A673 (cell line): ENCODE measurements at regions not wholly inside any gene's neighbourhood (a gene's known extent, or its start where the extent isn't known, plus 50 kb on each side); places are given as distances from the start of the nearest gene placed in this dataset.

Source experiments
- BruUV-seq: library from RNA; stranded (reverse); fragments of 400-500 nt; replicated peaks from 2 replicates; lab custom pipeline; 2021; lab: Mats Ljungman, UMichigan
- CTCF ChIA-PET: fragments of 300-600 bp; sonication (Branson Sonifier 250); formaldehyde crosslinking; loops from one replicate; lab custom pipeline; 2022; ENCODE audit warnings: antibody characterized with exemption; lab: Charles Lee
- POLR2A ChIA-PET: fragments of 300-600 bp; sonication (Branson Sonifier 250); formaldehyde crosslinking; loops from one replicate; lab custom pipeline; 2022; ENCODE audit warnings: antibody characterized with exemption; ENCODE audit not compliant: low non-redundant PET; lab: Charles Lee
- DNase-seq: peaks from one replicate; pipeline ENCODE4 v3.0.0-alpha.2; 2015; ENCODE audit warnings: low spot score
- H3K27ac ChIP-seq: fragments of 200-600 bp; sonication (generic); 2 replicates; pipeline ENCODE4 v1.5.1; 2016; ENCODE audit warnings: mixed run types, low read depth, mild to moderate bottlenecking, mixed read lengths, antibody characterized with exemption, low read length; ENCODE audit not compliant: poor library complexity, severe bottlenecking
- H3K27me3 ChIP-seq: fragments of 200-600 bp; sonication (generic); replicated peaks from 2 replicates; pipeline ENCODE4 v1.6.1; 2017; ENCODE audit warnings: mixed run types, low read depth, mild to moderate bottlenecking, mixed read lengths, antibody characterized with exemption, low read length; ENCODE audit not compliant: insufficient read depth, poor library complexity
- H3K36me3 ChIP-seq: fragments of 200-600 bp; sonication (generic); 2 replicates; pipeline ENCODE4 v1.6.1; 2016; ENCODE audit warnings: mixed run types, mild to moderate bottlenecking, mixed read lengths, antibody characterized with exemption, low read length; ENCODE audit not compliant: insufficient read depth, poor library complexity, severe bottlenecking
- H3K4me1 ChIP-seq: fragments of 200-600 bp; sonication (generic); 2 replicates; pipeline ENCODE4 v1.6.1; 2017; ENCODE audit warnings: mixed run types, mild to moderate bottlenecking, mixed read lengths, antibody characterized with exemption, low read length; ENCODE audit not compliant: insufficient read depth, poor library complexity, severe bottlenecking
- H3K4me3 ChIP-seq: fragments of 200-600 bp; sonication (generic); 2 replicates; pipeline ENCODE4 v1.5.1; 2016; ENCODE audit warnings: low read depth, mixed run types, mild to moderate bottlenecking, mixed read lengths, low read length; ENCODE audit not compliant: poor library complexity, severe bottlenecking
- H3K9me3 ChIP-seq: fragments of 200-600 bp; sonication (generic); 2 replicates; pipeline ENCODE4 v1.6.1; 2016; ENCODE audit warnings: mixed run types, low read depth, mild to moderate bottlenecking, mixed read lengths, antibody characterized with exemption, low read length; ENCODE audit not compliant: poor library complexity, severe bottlenecking
- CTCF ChIP-seq: fragments of 300-800, 200-600 bp; sonication (generic); conservative IDR thresholded peaks from 2 replicates; pipeline ENCODE4 v1.5.1; 2017; ENCODE audit warnings: low read depth, mild to moderate bottlenecking, antibody characterized with exemption, low read length, moderate library complexity, mixed read lengths
- EZH2 ChIP-seq: fragments of 200-600 bp; sonication (generic); IDR thresholded peaks from 2 replicates; pipeline ENCODE4 v1.6.1; 2017; ENCODE audit warnings: borderline replicate concordance, low read depth, mild to moderate bottlenecking, mixed read lengths, antibody characterized with exemption, low read length; ENCODE audit not compliant: poor library complexity, severe bottlenecking
- intact Hi-C: fragments of 100-400 bp; cut with micrococcal nuclease; formaldehyde crosslinking; loops from one replicate; pipeline ENCODE4 v1.10.0; 2022; ENCODE audit not compliant: unreplicated experiment

- Histone ChIP-seq H3K27ac (no peak overlapping the region), H3K36me3 (no peaks in the 10 kb centered on the region), H3K27me3 (no peaks in the 10 kb centered on the region), H3K4me3 (no peak overlapping the region), H3K4me1 (no peaks in the 10 kb centered on the region), H3K9me3 (no peaks in the 10 kb centered on the region)
- no peak for DNase-seq
- POLR2A ChIA-PET = no interaction called here
- CTCF ChIA-PET = no interaction called here
- intact Hi-C loops = no loop called here
- TF ChIP-seq CTCF = no peak
- no peak for TF ChIP-seq EZH2
- BruUV-seq = no TSS peak
Measured at GRCh38 chr6:148110925-148111324, 231.7 kb upstream of the SASH1 start.

- intact Hi-C loops = no loop called here
- ChIA-PET CTCF (no interaction called here), POLR2A (no interaction called here)
- no peak for TF ChIP-seq CTCF
- no peak for TF ChIP-seq EZH2
- Histone ChIP-seq H3K36me3 (no peaks in the 10 kb centered on the region), H3K27me3 (no peaks in the 10 kb centered on the region), H3K27ac (no peak overlapping the region), H3K4me1 (no peaks in the 10 kb centered on the region), H3K9me3 (no peaks in the 10 kb centered on the region), H3K4me3 (no peak overlapping the region)
- no peak for DNase-seq
- no TSS peak for BruUV-seq
Measured at GRCh38 chr6:148112851-148113319, 229.8 kb upstream of the SASH1 start.

- CTCF ChIA-PET = no interaction called here
- Histone ChIP-seq H3K36me3 (no peaks in the 10 kb centered on the region), H3K4me3 (no peak overlapping the region), H3K27ac (no peak overlapping the region), H3K4me1 (no peaks in the 10 kb centered on the region), H3K27me3 (no peaks in the 10 kb centered on the region), H3K9me3 (no peaks in the 10 kb centered on the region)
- no peak for DNase-seq
- intact Hi-C loops = no loop called here
- POLR2A ChIA-PET = no interaction called here
- no peak for TF ChIP-seq CTCF
- BruUV-seq = no TSS peak
Measured at GRCh38 chr6:148116001-148116400, 226.6 kb upstream of the SASH1 start.
